HS-5 (cell line): ENCODE measurements at regions not wholly inside any gene's neighbourhood (a gene's known extent, or its start where the extent isn't known, plus 50 kb on each side); places are given as distances from the start of the nearest gene placed in this dataset.

Source experiments
- DNase-seq: peaks from one replicate; pipeline ENCODE4 v3.0.0-alpha.2; 2012; ENCODE audit warnings: low read depth

DNA sequence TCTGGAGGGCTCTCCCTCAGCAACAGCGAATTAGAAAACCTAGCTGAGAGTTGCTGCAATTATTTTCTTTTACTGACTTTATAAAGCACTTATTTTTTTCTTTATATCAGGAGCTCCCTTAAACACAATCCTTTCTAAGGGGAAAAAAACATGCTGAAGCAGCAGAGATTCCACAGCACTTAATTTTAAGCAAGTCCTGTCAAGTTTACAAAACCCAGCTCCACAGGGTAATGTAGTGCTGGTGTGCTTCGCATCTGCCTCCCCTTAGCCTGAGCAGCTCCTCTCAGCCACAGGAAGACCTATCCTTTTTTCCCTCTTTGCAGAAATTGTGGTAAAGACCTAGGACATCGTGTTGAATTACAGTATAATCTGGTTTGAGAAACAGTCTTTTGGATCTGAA lies 208.1 kb upstream of the SYNDIG1 start:
- DNase-seq, result no peak

DNA sequence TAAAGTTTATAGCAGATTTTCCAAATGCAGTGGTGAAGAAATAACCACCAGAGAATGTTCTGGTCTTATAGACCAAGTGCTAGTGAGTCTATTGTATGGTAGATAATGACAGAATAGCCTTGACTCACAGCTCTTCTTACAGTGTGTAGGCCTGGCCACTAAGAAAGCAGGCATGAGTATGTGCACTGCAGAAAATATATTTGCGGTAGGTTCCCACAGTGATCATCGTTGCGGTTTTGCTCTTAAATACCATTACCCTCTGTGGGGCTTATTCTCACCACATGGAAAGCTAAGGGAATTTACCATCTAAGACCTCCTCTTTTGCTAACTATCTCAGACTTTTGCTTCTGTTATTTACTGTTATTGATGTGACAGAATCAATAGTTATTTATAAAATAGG lies 212.3 kb upstream of the SYNDIG1 start:
- DNase-seq, result no peak

DNA sequence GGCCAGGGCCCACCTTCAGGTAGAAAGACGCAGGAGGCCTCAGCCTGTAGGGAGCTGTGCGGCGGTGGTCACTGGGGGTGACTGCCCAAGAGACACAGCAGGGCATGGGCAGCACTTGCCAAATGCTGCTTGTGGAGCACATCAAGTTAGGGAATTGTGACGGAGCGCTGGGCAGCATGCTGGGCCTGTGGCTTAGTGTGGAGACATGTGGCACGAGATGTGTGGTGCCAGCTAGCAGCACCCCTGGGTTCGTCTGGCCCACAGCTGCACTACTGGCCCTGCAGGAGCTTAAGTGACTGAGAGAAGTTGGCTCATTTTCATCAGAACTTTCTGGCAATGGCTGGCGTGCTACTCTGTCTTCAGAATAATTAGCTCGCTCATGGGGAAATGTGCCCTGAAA lies 213.1 kb upstream of the SYNDIG1 start:
- DNase-seq, result no peak

DNA sequence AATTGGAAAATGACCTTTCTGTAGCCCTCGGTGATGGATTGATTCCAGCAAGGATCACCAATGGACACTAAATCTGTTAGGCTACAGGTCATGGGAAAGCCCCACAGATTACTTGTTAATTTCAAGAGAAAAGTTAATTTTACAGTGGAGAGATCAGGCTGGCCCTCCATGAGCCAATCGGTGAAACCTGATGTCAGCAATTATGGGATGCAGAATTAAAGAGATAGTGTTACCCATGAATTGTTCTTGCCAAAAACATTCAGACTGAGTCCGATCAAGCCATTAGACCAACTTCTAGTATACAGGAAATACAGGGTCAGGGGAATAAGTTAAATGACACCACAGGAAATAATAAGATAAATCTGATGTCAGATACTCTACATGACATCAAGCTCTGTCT lies 214.9 kb upstream of the SYNDIG1 start:
- no peak for DNase-seq

DNA sequence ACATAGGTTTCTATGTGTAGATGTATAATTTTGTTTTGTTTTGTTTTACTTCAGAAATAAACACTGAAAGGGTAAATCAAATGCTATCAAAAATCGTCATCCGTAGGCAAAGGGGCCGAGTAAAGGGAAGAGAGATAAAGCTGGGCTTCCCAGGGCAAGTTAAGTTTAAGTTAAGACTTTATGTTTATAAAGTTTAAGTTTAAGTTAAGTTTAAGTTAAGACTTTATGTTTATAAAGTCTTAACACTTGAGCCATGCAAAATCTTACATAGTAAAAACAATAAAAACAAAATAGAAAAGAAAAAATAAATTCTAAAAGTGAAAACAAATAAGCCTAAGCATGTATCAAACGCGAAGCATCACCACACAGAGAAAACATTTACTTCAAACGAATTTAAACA lies 216.1 kb upstream of the SYNDIG1 start:
- DNase-seq, result no peak

DNA sequence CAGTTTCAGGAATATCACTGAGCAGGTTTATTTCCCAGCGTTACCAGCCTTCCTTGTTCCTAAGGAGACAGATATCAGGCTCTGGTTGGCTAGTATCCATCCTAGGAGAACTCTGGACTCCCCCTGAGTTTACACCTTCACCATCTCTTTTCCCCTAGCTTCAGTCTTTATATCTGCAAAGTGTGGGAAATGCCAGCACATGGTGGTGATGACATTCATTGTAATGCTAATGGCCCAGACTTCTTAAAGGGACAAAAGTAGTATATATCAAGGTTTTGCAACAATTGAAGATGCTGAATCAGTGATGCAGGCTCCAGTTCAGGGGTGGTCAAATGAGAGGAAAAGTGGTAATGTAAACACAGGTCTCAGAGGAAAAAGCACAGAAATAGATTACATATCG lies 224.3 kb upstream of the SYNDIG1 start:
- DNase-seq, result no peak

DNA sequence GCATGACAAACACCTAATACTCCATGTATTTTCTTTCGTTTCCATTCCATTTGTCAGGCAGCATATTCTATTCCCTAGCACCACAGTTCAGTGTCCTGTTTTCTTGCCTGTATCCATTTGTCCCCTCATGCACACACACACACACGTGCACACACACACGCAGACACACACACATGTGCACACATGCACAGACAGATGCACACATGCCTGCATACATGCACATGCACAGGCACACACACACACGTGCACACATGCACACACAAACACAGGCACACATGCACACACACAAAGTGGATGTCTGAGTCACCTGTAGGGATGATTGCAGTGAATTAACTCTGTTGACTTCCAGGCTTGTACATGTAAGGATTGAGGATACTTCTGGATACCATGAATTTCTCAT lies 226.7 kb upstream of the SYNDIG1 start:
- no peak for DNase-seq

DNA sequence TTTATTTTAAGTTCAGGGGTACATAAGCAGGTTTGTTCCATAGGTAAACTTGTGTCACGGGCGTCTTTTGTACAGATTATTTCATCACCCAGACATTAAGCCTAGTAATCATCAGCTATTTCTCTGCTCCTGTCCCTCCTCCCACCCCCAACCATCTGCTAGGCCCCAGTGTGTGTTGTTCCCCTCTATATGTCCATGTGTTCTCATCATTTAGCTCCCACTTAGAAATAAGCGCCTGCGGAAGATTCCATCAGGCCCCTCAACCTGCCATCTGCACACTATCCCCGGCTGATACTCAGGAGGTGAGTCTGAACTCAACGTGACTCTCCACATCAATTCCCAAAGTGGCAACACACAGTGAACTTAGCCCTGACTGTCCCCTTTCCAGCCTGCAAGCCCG lies 228.0 kb upstream of the SYNDIG1 start:
- DNase-seq, result no peak

DNA sequence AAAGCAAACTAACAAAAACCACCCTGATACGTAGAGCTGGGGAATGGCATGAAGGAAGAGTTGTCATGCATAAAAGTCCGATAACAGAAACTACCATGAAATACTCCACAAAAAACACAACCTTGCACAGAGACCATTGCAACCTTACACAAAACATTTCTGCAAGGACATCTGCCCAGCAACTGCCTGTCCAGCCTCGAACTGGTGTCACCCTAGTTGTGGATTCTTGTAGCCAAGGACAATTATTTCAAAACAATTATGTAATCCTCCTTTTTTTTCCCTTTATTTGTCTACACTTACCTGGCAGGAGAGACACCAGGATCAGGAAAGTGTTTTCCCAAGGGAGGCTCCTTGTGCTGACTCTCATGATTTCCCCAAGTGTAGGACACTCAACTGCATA lies 232.5 kb upstream of the SYNDIG1 start:
- DNase-seq, result no peak

DNA sequence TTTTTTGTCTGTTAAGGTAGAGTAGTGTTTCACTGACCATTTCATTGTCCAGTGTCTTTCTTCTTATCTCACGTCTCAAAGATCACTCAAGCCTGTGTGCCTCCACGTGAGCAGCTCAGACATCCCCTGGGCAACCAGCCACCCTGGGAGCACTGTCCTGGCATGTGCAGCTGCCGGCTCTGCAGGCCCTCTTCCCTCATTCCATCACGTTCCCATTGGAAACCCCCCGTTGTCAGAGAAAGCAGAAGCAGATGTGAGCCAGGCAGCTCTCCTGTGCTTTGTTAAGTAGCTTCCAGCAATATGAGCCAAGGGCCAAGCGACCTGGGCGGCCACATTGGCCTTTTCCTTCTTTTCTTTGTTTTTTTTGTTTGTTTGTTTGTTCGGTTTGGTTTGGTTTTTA lies 233.2 kb upstream of the SYNDIG1 start:
- DNase-seq, result no peak

DNA sequence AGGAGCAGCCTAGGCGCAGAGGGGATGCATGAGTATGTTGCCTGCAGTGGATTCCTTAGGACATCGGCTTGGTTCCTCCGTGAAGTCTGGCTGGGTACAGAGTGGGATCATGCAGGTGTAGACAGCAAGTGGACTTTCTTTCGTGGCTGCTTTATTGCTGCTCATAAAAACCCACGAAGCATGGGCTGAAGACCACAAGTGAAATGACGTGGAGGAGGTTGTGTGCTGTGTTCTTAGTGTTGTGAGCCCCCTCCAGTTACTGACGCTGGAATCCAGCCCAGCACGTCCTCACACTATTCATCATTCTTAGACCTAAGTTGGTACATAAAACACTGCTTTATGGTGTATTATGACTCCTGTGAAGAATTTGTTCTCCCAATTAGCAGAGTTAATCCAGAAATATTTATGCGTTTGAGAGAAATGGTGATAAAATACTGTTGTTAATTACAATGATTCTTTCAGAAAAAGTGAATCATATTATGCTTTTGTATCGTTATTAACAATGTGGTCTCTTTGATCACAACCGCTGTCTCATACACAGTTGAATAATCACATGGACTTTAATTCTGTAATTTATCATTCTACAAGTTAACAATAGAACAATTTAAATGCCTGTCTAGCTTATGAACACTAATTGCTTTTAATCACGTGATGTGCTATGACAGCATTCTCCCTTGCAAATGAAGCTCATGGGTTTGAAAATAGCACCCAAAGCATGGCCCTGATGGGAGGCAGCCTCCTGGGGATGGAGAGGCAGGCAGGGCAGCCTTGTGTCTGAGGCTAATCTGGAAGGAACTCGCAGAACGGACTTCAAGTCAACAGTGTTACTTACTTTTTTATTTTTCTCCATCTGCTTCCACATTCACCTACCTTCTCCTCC lies 233.9 kb upstream of the SYNDIG1 start:
- DNase-seq, result no peak

DNA sequence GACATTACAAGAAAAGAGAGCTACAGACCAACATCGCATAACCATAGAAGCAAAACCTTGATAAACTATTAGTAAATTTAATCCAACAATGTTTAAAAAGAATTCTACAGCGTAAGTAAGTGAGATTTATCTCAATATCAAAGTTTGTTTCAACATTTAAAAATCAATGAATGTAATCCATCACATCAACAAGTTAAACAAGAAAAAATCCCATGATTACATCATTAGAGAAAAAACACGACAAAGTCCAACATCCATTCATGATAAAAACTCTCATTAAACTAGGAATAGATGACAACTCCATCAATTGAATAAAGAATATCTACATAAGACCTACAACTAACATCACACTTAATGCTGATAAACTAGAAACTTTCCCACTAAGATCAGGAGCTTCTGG lies 239.0 kb upstream of the GGTLC1 start:
- DNase-seq, result no peak

DNA sequence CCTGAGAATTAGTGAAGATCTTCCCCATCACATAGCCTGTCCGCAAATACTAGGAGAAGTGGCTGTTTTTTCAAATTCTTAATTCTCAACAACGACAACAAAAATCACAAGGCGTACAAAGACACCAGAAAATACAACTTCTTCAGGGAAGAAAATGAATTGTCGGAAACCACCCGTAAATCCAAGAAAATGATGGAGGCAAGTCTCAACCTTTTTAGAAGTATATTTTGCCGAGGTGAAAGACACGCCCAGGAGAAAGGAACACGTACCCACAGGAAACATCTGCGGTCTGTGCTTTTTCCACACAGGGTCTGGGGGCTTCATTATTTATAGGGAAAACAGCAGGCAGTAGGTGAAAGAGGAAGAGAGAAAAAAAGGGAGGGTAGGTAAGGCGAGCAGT lies 223.9 kb upstream of the GGTLC1 start:
- no peak for DNase-seq

DNA sequence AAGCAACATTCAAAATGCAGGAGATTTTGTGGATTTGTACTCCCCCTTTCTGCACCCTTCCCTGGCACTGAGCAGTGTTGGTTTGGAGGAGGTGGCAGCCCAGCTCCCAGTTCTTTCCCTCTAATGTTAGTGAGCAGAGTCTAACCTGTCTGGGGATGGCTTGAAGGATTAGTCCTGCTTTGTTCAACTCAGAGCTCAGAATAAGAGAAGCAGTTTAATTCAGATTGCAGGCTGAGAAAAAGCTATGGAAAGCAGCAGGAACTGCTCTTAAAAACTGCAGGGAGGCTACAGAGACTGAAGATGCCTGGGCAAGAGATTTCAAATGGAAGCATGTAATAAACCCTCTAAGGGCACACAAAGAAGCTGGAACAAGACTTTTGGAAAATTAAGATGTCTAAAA lies 223.4 kb upstream of the GGTLC1 start:
- DNase-seq, result no peak

DNA sequence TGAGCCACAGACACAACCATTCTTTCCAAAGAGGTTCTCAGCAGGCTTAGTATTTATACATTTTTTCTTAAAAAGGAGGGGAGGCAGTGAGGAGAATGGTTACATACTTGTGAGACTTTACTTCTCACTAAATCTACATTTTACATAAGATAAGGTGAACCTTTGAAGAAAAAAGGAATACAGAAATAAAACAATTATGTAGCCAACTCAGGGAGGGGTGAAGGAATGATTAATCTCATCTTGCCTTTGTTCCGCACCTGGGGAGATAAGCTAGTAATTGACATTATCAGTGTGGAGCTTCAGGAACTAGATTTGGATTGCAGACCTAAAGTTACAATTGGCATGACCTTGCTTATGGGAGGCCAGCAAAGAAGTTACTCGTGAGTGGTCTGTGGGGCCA lies 221.8 kb upstream of the GGTLC1 start:
- DNase-seq, result no peak

DNA sequence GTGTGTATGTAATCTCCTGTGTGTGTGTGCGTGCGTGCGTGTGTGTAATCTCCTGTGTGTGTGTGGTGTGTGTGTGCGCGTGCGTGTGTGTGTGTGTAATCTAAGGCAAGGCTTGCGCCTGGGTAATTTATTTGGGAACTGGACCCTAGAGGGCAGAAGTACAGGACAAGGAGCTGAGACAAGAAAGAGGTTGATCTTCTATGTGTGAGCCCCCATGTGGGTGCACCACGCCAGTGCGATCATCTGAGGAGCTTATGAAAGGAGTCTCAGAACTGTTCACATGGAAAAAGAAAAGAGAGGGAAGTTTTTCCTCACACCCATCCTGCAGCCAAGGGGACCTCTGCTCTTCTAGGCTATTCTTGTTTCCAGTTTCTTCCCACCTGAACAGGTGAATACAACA lies 220.1 kb upstream of the GGTLC1 start:
- DNase-seq, result no peak

DNA sequence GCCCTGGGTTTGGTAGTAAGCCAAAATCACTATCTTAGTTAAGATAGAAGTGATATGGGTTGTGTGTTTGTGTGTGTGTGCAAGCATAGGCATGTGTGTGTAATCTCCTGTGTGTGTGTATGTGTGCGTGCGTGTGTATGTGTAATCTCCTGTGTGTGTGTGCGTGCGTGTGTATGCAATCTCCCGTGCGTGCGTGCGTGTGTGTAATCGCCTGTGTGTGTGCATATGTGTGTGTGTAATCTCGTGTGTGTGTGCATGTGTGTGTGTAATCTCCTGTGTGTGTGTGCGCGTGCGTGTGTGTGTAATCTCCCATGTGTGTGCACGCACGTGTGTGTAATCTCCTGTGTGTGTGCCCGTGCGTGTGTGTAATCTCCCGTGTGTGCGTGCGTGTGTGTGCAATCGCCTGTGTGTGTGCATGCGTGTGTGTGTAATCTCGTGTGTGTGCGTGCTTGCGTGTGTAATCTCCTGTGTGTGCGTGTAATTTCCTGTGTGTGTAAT lies 219.3 kb upstream of the GGTLC1 start:
- no peak for DNase-seq

DNA sequence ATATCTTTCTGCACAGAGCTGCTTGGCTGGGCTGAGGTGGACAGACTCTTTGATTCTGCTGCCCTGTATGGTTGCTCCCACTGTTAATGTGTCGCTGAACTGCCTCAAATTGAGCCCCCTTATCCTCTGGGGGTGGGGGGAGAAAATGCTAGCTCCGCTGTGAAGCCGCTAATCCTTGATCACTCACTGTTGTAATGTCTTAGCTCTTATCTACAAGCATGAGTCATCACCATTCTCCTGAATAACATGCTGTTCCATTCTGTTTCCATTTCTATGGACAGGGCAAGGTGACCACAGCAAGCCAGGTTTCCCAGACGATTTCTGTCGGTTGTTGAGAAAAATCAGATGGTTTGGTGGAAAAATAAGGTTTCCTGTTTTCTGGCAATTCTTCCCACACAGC lies 218.4 kb upstream of the GGTLC1 start:
- no peak for DNase-seq

DNA sequence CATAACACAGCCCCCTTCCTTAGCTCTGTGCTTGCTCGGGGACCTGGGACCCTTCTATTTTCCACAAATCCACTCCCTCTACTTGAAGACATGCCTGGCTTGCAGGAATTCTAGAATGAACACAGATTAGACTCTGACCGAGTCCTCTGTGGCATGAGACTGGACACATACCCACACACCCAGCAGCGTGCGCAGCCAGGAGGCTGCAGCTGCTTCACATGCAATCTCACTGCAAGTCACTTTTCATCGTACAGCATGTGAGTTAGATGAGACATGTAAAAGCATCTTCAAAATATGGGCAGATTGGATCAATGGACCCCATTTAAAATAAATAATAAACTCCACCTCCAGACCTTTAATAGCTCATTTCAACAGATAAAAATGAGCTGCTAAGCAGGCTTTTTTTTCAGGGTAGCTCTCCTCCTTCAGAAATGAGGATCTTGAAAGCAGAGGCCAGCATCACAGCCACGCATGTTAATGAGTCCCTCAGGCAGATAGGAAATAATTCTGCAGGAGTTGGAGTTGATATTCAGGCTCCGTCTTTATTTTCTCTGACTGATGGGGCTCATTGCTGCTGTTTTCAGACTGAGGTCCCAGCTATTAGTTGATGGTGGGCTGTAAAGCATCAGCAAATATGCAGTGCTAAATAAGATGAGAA lies 215.1 kb upstream of the GGTLC1 start:
- DNase-seq, result no peak

DNA sequence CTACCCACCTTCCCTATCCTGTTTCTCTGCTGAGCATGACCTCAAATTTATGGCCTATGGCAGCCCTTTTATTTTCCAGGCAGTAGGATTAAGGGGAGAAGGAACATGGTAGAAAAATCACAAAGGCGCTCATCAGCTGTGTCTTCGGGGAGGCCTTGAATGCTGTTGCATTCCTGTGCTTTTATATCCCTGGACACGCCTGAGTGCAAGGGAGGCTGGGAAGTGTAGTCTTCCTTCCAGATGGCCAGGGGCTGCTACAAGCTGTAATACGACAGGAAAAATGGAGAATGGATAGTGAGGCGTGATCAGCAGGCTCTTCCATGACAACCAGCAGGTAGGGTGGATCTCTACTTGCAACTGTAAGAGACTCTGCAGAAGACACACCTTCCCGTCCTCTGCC lies 210.9 kb upstream of the GGTLC1 start:
- no peak for DNase-seq

DNA sequence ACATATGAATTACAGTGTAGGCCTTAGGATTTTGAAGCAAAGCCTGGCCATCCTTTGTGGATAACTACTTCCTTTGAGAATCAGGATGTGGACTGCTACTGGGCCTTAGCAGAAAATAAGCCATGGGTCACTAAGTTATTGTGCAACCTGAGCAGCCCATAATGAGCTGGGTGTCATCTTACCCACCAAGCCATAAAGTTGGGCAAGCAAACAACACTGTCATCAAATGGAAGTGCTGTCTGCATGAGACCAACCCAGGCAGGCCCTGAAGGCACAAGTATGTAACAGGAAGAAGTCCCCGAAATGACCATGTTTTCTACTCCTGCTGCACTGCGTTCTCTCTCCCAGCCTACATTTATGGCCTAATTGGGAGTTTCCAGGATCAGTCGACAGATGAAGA lies 205.6 kb upstream of the GGTLC1 start:
- no peak for DNase-seq

DNA sequence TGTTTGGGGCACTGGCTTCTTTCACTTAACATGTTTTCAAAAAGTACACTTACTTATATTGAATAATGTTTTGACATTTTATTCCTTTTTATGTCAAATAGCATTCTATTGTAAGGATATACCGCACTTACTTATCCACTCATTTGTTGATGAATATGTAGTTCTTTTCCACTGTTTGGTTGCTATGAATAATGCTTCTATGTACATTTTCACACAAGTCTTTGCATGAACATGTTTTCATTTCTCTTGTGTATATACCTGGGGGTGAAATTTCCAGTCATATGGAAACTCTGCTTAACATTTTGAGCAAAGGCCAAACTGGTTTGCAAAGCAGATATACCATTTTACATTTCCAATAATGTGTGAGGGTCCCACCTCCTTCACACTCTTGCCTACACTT lies 202.3 kb upstream of the GGTLC1 start:
- no peak for DNase-seq

DNA sequence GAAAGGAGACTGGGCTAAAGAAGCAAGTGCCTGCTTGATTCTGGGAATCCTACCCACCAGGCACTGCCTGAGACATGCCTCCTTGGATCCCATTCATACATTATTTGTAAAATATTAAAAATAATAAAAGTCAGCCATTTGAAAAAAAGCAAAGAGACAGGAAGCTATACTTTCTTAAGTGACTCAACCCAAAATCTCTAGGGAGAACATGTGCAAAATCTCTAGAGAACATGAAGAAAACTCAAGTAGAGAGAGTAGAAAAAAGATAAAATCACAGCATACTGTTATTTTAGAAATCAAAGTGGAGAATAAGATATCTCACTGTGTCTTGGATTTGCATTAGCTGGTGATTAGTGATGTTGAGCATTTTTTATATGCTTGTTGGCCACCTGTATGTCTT lies 197.2 kb upstream of the GGTLC1 start:
- DNase-seq, result no peak

DNA sequence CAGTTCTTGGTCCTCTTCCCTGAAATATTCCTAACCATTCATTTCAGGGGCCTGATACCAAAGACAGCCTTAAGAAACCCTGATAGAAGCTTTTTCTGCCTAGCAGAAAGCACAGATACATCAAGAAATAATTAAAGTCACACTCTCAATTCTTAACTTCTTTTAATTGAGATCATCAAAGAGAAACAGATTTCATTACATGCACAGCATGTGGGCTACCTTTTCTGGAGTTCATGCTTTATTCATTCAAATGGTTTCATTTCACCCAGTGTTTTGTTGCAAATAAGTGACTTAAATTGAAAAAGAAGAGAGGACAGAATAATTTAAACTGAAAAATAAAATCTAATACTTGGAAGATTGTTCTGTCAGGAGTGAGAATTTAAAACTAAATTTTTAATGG lies 192.6 kb upstream of the GGTLC1 start:
- no peak for DNase-seq
